ENCODE measurements at regions not wholly inside any gene's neighbourhood (a gene's known extent, or its start where the extent isn't known, plus 50 kb on each side); places are given as distances from the start of the nearest gene placed in this dataset.
"Not testable (repeated sequence)": the region's sequence is repeated elsewhere in the genome, so short reads cannot be mapped to it uniquely, and the experiment has no call there.

- DNase-seq, result no peak
Observed at GRCh38 chr21:15281714-15282113, 216.9 kb upstream of the NRIP1 start.

- DNase-seq, result no peak
Observed at GRCh38 chr21:15282665-15283064, 217.9 kb upstream of the NRIP1 start.

- DNase-seq, result no peak
Observed at GRCh38 chr21:15283138-15283537, 218.3 kb upstream of the NRIP1 start.

- DNase-seq, result no peak
Observed at GRCh38 chr21:15283789-15284188, 219.0 kb upstream of the NRIP1 start.

GRCh38 chr21:15285556-15285955 lies 220.8 kb upstream of the NRIP1 start:
- no peak for DNase-seq

GRCh38 chr21:15289246-15289645 lies 224.4 kb upstream of the NRIP1 start:
- DNase-seq, result no peak

- DNase-seq, result no peak
Observed at GRCh38 chr21:15289896-15290841, 225.4 kb upstream of the NRIP1 start.

- DNase-seq, result no peak
Observed at GRCh38 chr21:15291621-15292266, 226.9 kb upstream of the NRIP1 start.

GRCh38 chr21:15293240-15293639 lies 228.4 kb upstream of the NRIP1 start:
- no peak for DNase-seq

- no peak for DNase-seq
Observed at GRCh38 chr21:15295875-15296274, 231.1 kb upstream of the NRIP1 start.

GRCh38 chr21:15297824-15298223 lies 233.0 kb upstream of the NRIP1 start:
- DNase-seq, result no peak

GRCh38 chr21:15298306-15298705 lies 233.5 kb upstream of the NRIP1 start:
- DNase-seq, result no peak

GRCh38 chr21:15298755-15299154 lies 234.0 kb upstream of the NRIP1 start:
- not testable (repeated sequence) for DNase-seq

GRCh38 chr21:15300131-15300530 lies 235.3 kb upstream of the NRIP1 start:
- no peak for DNase-seq

- no peak for DNase-seq
Observed at GRCh38 chr21:15301014-15301413, 236.2 kb upstream of the NRIP1 start.

- no peak for DNase-seq
Observed at GRCh38 chr21:15301736-15302135, 236.9 kb upstream of the NRIP1 start.

GRCh38 chr21:15306271-15306670 lies 241.5 kb upstream of the NRIP1 start:
- DNase-seq, result no peak

GRCh38 chr21:15308333-15308732 lies 243.5 kb upstream of the NRIP1 start:
- no peak for DNase-seq

GRCh38 chr21:15309022-15309590 lies 244.3 kb upstream of the NRIP1 start:
- no peak for DNase-seq

- DNase-seq, result no peak
Observed at GRCh38 chr21:15309721-15310120, 244.9 kb upstream of the NRIP1 start.

- DNase-seq, result no peak
Observed at GRCh38 chr21:15311510-15311909, 246.7 kb upstream of the NRIP1 start.

GRCh38 chr21:15317034-15317433 lies 252.2 kb upstream of the NRIP1 start:
- DNase-seq, result not testable (repeated sequence)

GRCh38 chr21:15319727-15320126 lies 254.9 kb upstream of the NRIP1 start:
- DNase-seq, result no peak

GRCh38 chr21:15324542-15324941 lies 259.7 kb upstream of the NRIP1 start:
- no peak for DNase-seq
